OCI-LY3 (cell line): ENCODE measurements at regions not wholly inside any gene's neighbourhood (a gene's known extent, or its start where the extent isn't known, plus 50 kb on each side); places are given as distances from the start of the nearest gene placed in this dataset.
"Not testable (repeated sequence)": the region's sequence is repeated elsewhere in the genome, so short reads cannot be mapped to it uniquely, and the experiment has no call there.

ENCODE experiments used
- EZH2phosphoT487 ChIP-seq: fragments of 200-600 bp; shearing (Covaris generic); IDR thresholded peaks from 2 replicates; pipeline ENCODE4 v1.6.1; 2018; ENCODE audit warnings: antibody characterized with exemption, mixed run types, low read depth
- TF ChIP-seq, protein P1 (sequence below): fragments of 200-600, 300-600 bp; sonication (generic); IDR thresholded peaks from 2 replicates; pipeline ENCODE4 v1.5.1; 2014; ENCODE audit warnings: antibody characterized with exemption, low read length, low read depth

DNA sequence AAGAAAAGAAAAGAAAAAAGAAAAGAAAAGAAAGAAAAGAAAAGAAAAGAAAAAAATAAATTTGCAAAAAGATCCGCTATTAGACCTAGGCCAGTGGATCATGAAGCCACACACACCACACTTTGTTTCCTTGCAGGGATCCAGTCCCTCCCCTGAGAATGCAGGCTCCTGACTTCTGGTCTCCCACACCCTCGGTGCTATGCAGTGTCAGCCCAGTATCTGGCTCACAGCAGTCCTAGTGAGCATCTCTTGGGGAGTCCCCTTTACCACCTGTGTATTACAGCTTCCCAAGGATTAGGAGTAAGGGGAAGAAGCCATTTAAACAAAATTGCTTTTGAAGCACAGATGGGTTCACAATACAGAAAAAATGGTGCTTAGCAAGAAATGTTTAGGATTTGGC is 174.1 kb upstream of the IRF2BP2 start:
- TF ChIP-seq, protein P1, sequence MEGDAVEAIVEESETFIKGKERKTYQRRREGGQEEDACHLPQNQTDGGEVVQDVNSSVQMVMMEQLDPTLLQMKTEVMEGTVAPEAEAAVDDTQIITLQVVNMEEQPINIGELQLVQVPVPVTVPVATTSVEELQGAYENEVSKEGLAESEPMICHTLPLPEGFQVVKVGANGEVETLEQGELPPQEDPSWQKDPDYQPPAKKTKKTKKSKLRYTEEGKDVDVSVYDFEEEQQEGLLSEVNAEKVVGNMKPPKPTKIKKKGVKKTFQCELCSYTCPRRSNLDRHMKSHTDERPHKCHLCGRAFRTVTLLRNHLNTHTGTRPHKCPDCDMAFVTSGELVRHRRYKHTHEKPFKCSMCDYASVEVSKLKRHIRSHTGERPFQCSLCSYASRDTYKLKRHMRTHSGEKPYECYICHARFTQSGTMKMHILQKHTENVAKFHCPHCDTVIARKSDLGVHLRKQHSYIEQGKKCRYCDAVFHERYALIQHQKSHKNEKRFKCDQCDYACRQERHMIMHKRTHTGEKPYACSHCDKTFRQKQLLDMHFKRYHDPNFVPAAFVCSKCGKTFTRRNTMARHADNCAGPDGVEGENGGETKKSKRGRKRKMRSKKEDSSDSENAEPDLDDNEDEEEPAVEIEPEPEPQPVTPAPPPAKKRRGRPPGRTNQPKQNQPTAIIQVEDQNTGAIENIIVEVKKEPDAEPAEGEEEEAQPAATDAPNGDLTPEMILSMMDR = not testable (repeated sequence)
- not testable (repeated sequence) for TF ChIP-seq EZH2phosphoT487
